ENCODE measurements at regions not wholly inside any gene's neighbourhood (a gene's known extent, or its start where the extent isn't known, plus 50 kb on each side); places are given as distances from the start of the nearest gene placed in this dataset.

DNA sequence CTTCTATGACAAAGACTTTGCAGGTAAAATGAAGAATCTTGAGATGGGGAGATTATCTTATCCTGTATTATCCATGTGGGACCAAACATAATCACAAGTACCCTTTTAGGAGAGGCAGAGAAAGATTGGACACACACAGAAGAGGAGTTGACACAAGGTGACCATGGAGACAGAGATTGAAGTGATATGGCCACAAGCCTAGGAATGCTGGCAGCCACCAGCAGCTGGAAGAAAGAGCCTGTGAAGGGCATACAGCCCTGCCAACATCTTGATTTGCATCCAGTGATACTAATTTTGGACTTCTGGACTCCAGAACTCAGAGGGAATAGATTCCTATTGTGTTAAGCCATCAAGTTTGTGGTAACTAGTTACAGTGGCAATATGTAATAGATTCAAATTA lies 78.1 kb downstream of the RPS29 start:
- H3K36me3 ChIP-seq: no peaks in the 10 kb centered on the region
- ATAC-seq (ENCODE audit: insufficient number of reproducible peaks, low FRiP score, low read depth) (no peak), DNase-seq (ENCODE audit: low spot score) (no peak)
- no peak overlapping the region for H3K4me3 ChIP-seq
- H3K27ac ChIP-seq: no peak overlapping the region
- H3K9me3 ChIP-seq: no peaks in the 10 kb centered on the region
- H3K27me3 ChIP-seq (replicated peaks; ENCODE audit: insufficient read depth): no peaks in the 10 kb centered on the region
- H3K4me1 ChIP-seq (ENCODE audit: control insufficient read depth in 1 of 2, low read depth in 2 of 2): no peaks in the 10 kb centered on the region
- TF ChIP-seq, protein P1, sequence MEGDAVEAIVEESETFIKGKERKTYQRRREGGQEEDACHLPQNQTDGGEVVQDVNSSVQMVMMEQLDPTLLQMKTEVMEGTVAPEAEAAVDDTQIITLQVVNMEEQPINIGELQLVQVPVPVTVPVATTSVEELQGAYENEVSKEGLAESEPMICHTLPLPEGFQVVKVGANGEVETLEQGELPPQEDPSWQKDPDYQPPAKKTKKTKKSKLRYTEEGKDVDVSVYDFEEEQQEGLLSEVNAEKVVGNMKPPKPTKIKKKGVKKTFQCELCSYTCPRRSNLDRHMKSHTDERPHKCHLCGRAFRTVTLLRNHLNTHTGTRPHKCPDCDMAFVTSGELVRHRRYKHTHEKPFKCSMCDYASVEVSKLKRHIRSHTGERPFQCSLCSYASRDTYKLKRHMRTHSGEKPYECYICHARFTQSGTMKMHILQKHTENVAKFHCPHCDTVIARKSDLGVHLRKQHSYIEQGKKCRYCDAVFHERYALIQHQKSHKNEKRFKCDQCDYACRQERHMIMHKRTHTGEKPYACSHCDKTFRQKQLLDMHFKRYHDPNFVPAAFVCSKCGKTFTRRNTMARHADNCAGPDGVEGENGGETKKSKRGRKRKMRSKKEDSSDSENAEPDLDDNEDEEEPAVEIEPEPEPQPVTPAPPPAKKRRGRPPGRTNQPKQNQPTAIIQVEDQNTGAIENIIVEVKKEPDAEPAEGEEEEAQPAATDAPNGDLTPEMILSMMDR (IDR thresholded peaks at IDR 0.05): no peak

DNA sequence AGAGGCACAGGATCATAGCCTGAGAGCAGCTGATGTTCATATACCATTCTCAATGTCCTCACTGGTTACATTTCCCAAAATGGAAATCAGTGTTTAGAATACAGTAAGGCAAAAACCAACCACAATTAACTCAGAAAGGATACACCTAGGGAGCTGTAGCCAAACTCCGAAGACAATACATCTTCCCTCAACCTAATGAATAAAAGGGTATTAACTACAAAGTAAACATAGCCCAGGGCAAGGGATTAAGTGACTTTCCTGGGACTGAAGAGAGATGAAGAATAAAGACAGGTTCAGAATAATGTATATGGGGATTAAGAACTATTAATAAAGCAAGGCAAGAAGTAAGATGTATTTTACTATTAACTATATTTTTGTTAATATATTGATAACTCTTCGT lies 79.5 kb downstream of the RPS29 start:
- H3K36me3 ChIP-seq: no peaks in the 10 kb centered on the region
- no peaks in the 10 kb centered on the region for H3K9me3 ChIP-seq

DNA sequence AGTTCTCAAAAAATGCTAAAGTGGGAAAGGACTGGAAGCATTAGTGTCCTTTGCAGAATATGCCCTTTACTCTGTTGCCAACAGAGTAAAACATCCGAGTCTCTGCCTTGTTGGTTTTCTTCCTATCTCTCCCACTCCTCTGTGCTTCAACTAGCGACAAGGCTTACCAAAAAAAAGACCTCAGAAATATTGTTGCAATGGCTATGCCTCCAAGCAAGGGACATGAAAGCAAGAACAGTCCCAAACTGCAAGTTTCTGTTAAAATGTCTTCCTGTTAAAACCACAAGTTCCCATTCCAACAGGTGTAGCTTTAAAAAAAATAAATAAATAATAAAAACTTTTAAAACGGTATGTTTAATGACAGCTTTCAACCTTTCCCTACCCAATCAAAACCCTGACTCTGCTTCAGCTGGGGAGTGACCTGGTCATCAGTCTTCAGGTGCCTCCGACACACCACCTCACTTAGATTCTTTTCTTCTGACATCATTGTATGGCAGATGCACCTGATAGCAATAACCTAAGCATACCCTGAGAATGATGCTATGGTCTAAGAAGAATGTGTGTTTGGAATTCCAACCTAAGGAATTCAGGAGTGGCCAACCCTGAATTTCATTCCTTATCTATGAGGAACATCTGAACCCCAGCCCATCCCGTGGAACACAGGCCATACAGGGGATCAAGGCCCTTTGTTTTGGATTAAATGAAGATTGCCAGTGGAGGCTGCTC lies 81.0 kb downstream of the RPS29 start:
- TF ChIP-seq, protein P1 (IDR thresholded peaks at IDR 0.05): no peak
- Histone ChIP-seq H3K27ac (no peak overlapping the region), H3K4me1 (ENCODE audit: control insufficient read depth in 1 of 2, low read depth in 2 of 2) (no peaks in the 10 kb centered on the region), H3K27me3 (replicated peaks; ENCODE audit: insufficient read depth) (no peaks in the 10 kb centered on the region), H3K9me3 (no peaks in the 10 kb centered on the region), H3K4me3 (no peak overlapping the region), H3K36me3 (no peaks in the 10 kb centered on the region)
- ATAC-seq (ENCODE audit: insufficient number of reproducible peaks, low FRiP score, low read depth): no peak
- no peak for DNase-seq (ENCODE audit: low spot score)

More for the DNA sequence above, 79.5 kb downstream of the RPS29 start:
- no peak overlapping the region for H3K4me3 ChIP-seq
- TF ChIP-seq, protein P1 (IDR thresholded peaks at IDR 0.05): no peak
- no peak for DNase-seq (ENCODE audit: low spot score)
- no peak overlapping the region for H3K27ac ChIP-seq
- no peaks in the 10 kb centered on the region for H3K27me3 ChIP-seq (replicated peaks; ENCODE audit: insufficient read depth)
- H3K4me1 ChIP-seq (ENCODE audit: control insufficient read depth in 1 of 2, low read depth in 2 of 2): no peaks in the 10 kb centered on the region
- no peak for ATAC-seq (ENCODE audit: insufficient number of reproducible peaks, low FRiP score, low read depth)

DNA sequence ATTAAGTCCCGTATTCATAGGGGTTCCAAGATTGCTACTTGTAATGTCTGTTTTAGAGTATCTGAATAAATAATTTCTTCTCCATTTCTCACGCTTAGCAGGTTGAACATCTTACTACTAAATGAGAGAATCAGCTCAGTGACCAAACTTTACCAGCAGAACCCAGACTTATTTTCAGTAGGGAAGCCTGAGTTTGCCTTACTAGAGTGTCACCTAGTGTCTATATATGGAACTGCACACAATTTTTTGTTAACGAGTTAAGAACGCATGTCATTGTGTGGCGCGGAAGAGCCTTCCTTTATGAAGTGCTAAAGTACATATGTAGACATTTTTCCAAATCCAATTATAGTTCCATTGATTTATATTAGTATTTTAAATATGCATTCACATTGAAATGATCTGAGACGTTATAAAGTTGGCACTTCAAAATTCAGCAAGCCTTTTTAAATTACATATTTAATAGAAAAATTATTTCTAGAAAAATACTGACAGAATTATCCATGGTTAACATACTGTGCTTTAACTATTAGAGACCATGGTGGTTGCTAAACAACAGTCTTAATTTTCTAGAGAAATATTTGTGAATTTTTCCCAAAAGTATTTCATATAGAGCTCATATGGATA lies 88.3 kb downstream of the RPS29 start:
- no peak overlapping the region for H3K4me3 ChIP-seq
- H3K36me3 ChIP-seq: no peaks in the 10 kb centered on the region
- ATAC-seq (ENCODE audit: insufficient number of reproducible peaks, low FRiP score, low read depth) (no peak), DNase-seq (ENCODE audit: low spot score) (no peak)
- no peaks in the 10 kb centered on the region for H3K4me1 ChIP-seq (ENCODE audit: control insufficient read depth in 1 of 2, low read depth in 2 of 2)
- H3K27ac ChIP-seq: no peak overlapping the region
- no peaks in the 10 kb centered on the region for H3K27me3 ChIP-seq (replicated peaks; ENCODE audit: insufficient read depth)
- TF ChIP-seq, protein P1 (IDR thresholded peaks at IDR 0.05): peak; percentile 78
- H3K9me3 ChIP-seq: no peaks in the 10 kb centered on the region

DNA sequence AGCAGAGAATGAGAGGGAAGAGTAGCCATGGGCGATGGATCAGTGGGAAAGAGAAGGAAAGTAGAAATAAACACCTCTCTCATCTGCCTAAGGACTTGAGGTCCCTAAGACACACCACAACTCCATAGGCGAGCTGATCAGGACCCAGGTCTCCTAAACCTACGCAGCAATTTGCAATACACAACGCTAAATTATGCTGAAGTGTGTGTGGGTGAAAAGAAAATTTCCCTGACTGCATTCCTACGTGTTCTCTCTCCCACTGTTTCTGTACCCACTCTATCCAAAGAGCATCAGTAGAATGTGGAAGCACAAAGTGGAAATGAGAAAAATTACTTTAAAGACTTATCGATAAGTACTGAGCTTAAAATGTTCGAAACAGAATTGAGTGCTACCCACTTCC lies 88.9 kb downstream of the RPS29 start:
- no peak overlapping the region for H3K4me3 ChIP-seq
- ATAC-seq (ENCODE audit: insufficient number of reproducible peaks, low FRiP score, low read depth) (no peak), DNase-seq (ENCODE audit: low spot score) (no peak)
- no peaks in the 10 kb centered on the region for H3K4me1 ChIP-seq (ENCODE audit: control insufficient read depth in 1 of 2, low read depth in 2 of 2)
- TF ChIP-seq, protein P1 (IDR thresholded peaks at IDR 0.05): no peak
- H3K9me3 ChIP-seq: no peaks in the 10 kb centered on the region
- no peaks in the 10 kb centered on the region for H3K27me3 ChIP-seq (replicated peaks; ENCODE audit: insufficient read depth)
- H3K27ac ChIP-seq: no peak overlapping the region
- no peaks in the 10 kb centered on the region for H3K36me3 ChIP-seq
